Activated naive CD4-positive, alpha-beta T cell treated with anti-CD3 and anti-CD28 coated beads, Interleukin-2, amount 10 ng/mL, durations not matched to agents 7 days and 5 days (primary cell): ENCODE measurements at regions not wholly inside any gene's neighbourhood (a gene's known extent, or its start where the extent isn't known, plus 50 kb on each side); places are given as distances from the start of the nearest gene placed in this dataset.
"Not testable (repeated sequence)": the region's sequence is repeated elsewhere in the genome, so short reads cannot be mapped to it uniquely, and the experiment has no call there.

ENCODE experiments used
- CTCF ChIA-PET: fragments of 350-600 bp; sonication (Branson Sonifier 250); formaldehyde crosslinking; loops from one replicate; lab custom pipeline; 2021; ENCODE audit warnings: antibody characterized with exemption; lab: Charles Lee
- DNase-seq: peaks from one replicate; pipeline ENCODE4 v3.0.0-alpha.2; 2020
- H3K27ac Mint-ChIP-seq: one replicate; pipeline ENCODE4 v1.8.0; 2021; ENCODE audit warnings: mild to moderate bottlenecking, moderate library complexity, mixed read lengths
- H3K27me3 Mint-ChIP-seq: one replicate; pipeline ENCODE4 v1.8.0; 2021; ENCODE audit warnings: mild to moderate bottlenecking, mixed read lengths
- H3K36me3 Mint-ChIP-seq: one replicate; pipeline ENCODE4 v1.8.0; 2021; ENCODE audit warnings: mixed read lengths
- H3K4me1 Mint-ChIP-seq: one replicate; pipeline ENCODE4 v1.8.0; 2021; ENCODE audit warnings: mixed read lengths
- H3K4me3 Mint-ChIP-seq: one replicate; pipeline ENCODE4 v1.8.0; 2021; ENCODE audit warnings: mild to moderate bottlenecking, moderate library complexity, mixed read lengths
- H3K9me3 Mint-ChIP-seq: one replicate; pipeline ENCODE4 v1.8.0; 2021; ENCODE audit warnings: mixed read lengths

- H3K27ac Mint-ChIP-seq, H3K4me3 Mint-ChIP-seq, CTCF ChIA-PET, H3K36me3 Mint-ChIP-seq, DNase-seq, H3K27me3 Mint-ChIP-seq, H3K4me1 Mint-ChIP-seq: not testable (repeated sequence)
- peaks cover 12% of the 10 kb centered on the region for H3K9me3 Mint-ChIP-seq
Measured at GRCh38 chr4:63942706-63943286, 466.5 kb downstream of the TECRL start.

- Mint-ChIP-seq H3K9me3 (peaks cover 9% of the 10 kb centered on the region), H3K27me3 (no peaks in the 10 kb centered on the region), H3K4me3 (no peak overlapping the region), H3K27ac (no peak overlapping the region), H3K36me3 (no peaks in the 10 kb centered on the region), H3K4me1 (no peaks in the 10 kb centered on the region)
- no peak for DNase-seq
- CTCF ChIA-PET, result no interaction called here
Measured at GRCh38 chr4:63937961-63938360, 471.3 kb downstream of the TECRL start.

- Mint-ChIP-seq H3K27ac (no peak overlapping the region), H3K4me1 (no peaks in the 10 kb centered on the region), H3K36me3 (no peaks in the 10 kb centered on the region), H3K27me3 (no peaks in the 10 kb centered on the region), H3K9me3 (peaks cover 12% of the 10 kb centered on the region), H3K4me3 (no peak overlapping the region)
- CTCF ChIA-PET, result no interaction called here
- no peak for DNase-seq
Measured at GRCh38 chr4:63922146-63922545, 487.1 kb downstream of the TECRL start.

- Mint-ChIP-seq H3K27me3 (no peaks in the 10 kb centered on the region), H3K36me3 (no peaks in the 10 kb centered on the region), H3K4me1 (no peaks in the 10 kb centered on the region), H3K4me3 (no peak overlapping the region), H3K27ac (no peak overlapping the region), H3K9me3 (peaks cover 7% of the 10 kb centered on the region)
- CTCF ChIA-PET, result no interaction called here
- DNase-seq, result no peak
Measured at GRCh38 chr4:63921561-63921960, 487.7 kb downstream of the TECRL start.

GRCh38 chr4:63919636-63920365 is 489.4 kb downstream of the TECRL start:
- Mint-ChIP-seq H3K27ac (no peak overlapping the region), H3K36me3 (no peaks in the 10 kb centered on the region), H3K4me1 (no peaks in the 10 kb centered on the region), H3K27me3 (no peaks in the 10 kb centered on the region), H3K4me3 (no peak overlapping the region), H3K9me3 (peaks cover 6% of the 10 kb centered on the region)
- CTCF ChIA-PET, result no interaction called here
- no peak for DNase-seq

GRCh38 chr4:63906660-63907183 is 502.5 kb downstream of the TECRL start:
- no peaks in the 10 kb centered on the region for H3K36me3 Mint-ChIP-seq
- H3K9me3 Mint-ChIP-seq, result peaks cover under 1% of the 10 kb centered on the region
- no peak overlapping the region for H3K27ac Mint-ChIP-seq
- no peak overlapping the region for H3K4me3 Mint-ChIP-seq
- H3K4me1 Mint-ChIP-seq, result no peaks in the 10 kb centered on the region
- CTCF ChIA-PET, result no interaction called here
- H3K27me3 Mint-ChIP-seq, result no peaks in the 10 kb centered on the region
- DNase-seq, result no peak

GRCh38 chr4:63904201-63904600 is 505.0 kb downstream of the TECRL start:
- H3K4me3 Mint-ChIP-seq, result no peak overlapping the region
- H3K9me3 Mint-ChIP-seq, result peaks cover 8% of the 10 kb centered on the region
- CTCF ChIA-PET, result no interaction called here
- no peak overlapping the region for H3K27ac Mint-ChIP-seq
- no peaks in the 10 kb centered on the region for H3K27me3 Mint-ChIP-seq
- H3K36me3 Mint-ChIP-seq, result no peaks in the 10 kb centered on the region
- DNase-seq, result no peak
- H3K4me1 Mint-ChIP-seq, result no peaks in the 10 kb centered on the region

GRCh38 chr4:63901304-63901703 is 507.9 kb downstream of the TECRL start:
- Mint-ChIP-seq H3K4me3 (no peak overlapping the region), H3K27ac (no peak overlapping the region), H3K4me1 (no peaks in the 10 kb centered on the region), H3K9me3 (peaks cover 13% of the 10 kb centered on the region), H3K36me3 (no peaks in the 10 kb centered on the region), H3K27me3 (no peaks in the 10 kb centered on the region)
- CTCF ChIA-PET, result no interaction called here
- no peak for DNase-seq

- Mint-ChIP-seq H3K27me3 (no peaks in the 10 kb centered on the region), H3K36me3 (no peaks in the 10 kb centered on the region), H3K9me3 (peaks cover 15% of the 10 kb centered on the region), H3K4me1 (no peaks in the 10 kb centered on the region), H3K4me3 (no peak overlapping the region), H3K27ac (no peak overlapping the region)
- DNase-seq, result no peak
- CTCF ChIA-PET, result no interaction called here
Measured at GRCh38 chr4:63898961-63899360, 510.3 kb downstream of the TECRL start.

GRCh38 chr4:63894161-63894560 is 515.1 kb downstream of the TECRL start:
- no peaks in the 10 kb centered on the region for H3K27me3 Mint-ChIP-seq
- H3K9me3 Mint-ChIP-seq, result peaks cover 11% of the 10 kb centered on the region
- no peak overlapping the region for H3K4me3 Mint-ChIP-seq
- CTCF ChIA-PET, result no interaction called here
- no peak for DNase-seq
- no peaks in the 10 kb centered on the region for H3K36me3 Mint-ChIP-seq
- H3K4me1 Mint-ChIP-seq, result no peaks in the 10 kb centered on the region
- no peak overlapping the region for H3K27ac Mint-ChIP-seq

GRCh38 chr4:63869370-63869769 is 539.9 kb downstream of the TECRL start:
- Mint-ChIP-seq H3K27ac (no peak overlapping the region), H3K4me1 (no peaks in the 10 kb centered on the region), H3K9me3 (peaks cover 9% of the 10 kb centered on the region), H3K27me3 (no peaks in the 10 kb centered on the region), H3K4me3 (no peak overlapping the region), H3K36me3 (no peaks in the 10 kb centered on the region)
- CTCF ChIA-PET, result no interaction called here
- no peak for DNase-seq

GRCh38 chr4:63851496-63851895 is 557.8 kb downstream of the TECRL start:
- CTCF ChIA-PET, result no interaction called here

GRCh38 chr4:63841266-63841665 is 568.0 kb downstream of the TECRL start:
- H3K9me3 Mint-ChIP-seq, result peaks cover 5% of the 10 kb centered on the region
- no peak overlapping the region for H3K4me3 Mint-ChIP-seq
- H3K27ac Mint-ChIP-seq, result no peak overlapping the region
- DNase-seq, result no peak
- no peaks in the 10 kb centered on the region for H3K27me3 Mint-ChIP-seq
- H3K36me3 Mint-ChIP-seq, result no peaks in the 10 kb centered on the region
- no peaks in the 10 kb centered on the region for H3K4me1 Mint-ChIP-seq
- CTCF ChIA-PET, result no interaction called here

More at GRCh38 chr4:63851496-63851895, 557.8 kb downstream of the TECRL start:
- Mint-ChIP-seq H3K4me3 (no peak overlapping the region), H3K4me1 (no peaks in the 10 kb centered on the region), H3K27ac (no peak overlapping the region), H3K36me3 (no peaks in the 10 kb centered on the region), H3K9me3 (peaks cover 4% of the 10 kb centered on the region), H3K27me3 (no peaks in the 10 kb centered on the region)
- DNase-seq, result no peak

- Mint-ChIP-seq H3K27ac (no peak overlapping the region), H3K4me3 (no peak overlapping the region), H3K27me3 (no peaks in the 10 kb centered on the region), H3K4me1 (no peaks in the 10 kb centered on the region), H3K36me3 (no peaks in the 10 kb centered on the region), H3K9me3 (peaks cover 1% of the 10 kb centered on the region)
- CTCF ChIA-PET, result no interaction called here
- DNase-seq, result no peak
Measured at GRCh38 chr4:63831590-63832155, 577.6 kb downstream of the TECRL start.
